Calu3 (cell line): ENCODE measurements at regions not wholly inside any gene's neighbourhood (a gene's known extent, or its start where the extent isn't known, plus 50 kb on each side); places are given as distances from the start of the nearest gene placed in this dataset.

ENCODE experiments used
- BruUV-seq: library from RNA; stranded (reverse); fragments of 400-500 nt; replicated peaks from 2 replicates; lab custom pipeline; 2021; lab: Mats Ljungman, UMichigan
- CTCF ChIA-PET: fragments of 300-600 bp; sonication (Branson Sonifier 250); formaldehyde crosslinking; loops from one replicate; lab custom pipeline; 2022; ENCODE audit warnings: antibody characterized with exemption; lab: Charles Lee
- DNase-seq: peaks from one replicate; pipeline ENCODE4 v3.0.0; 2022
- H3K27ac Mint-ChIP-seq: one replicate; pipeline ENCODE4 v1.8.0; 2022; ENCODE audit warnings: mixed read lengths; ENCODE audit not compliant: unreplicated experiment
- H3K27me3 Mint-ChIP-seq: one replicate; pipeline ENCODE4 v1.8.0; 2022; ENCODE audit warnings: mixed read lengths; ENCODE audit not compliant: unreplicated experiment
- H3K36me3 Mint-ChIP-seq: one replicate; pipeline ENCODE4 v1.8.0; 2022; ENCODE audit warnings: mild to moderate bottlenecking, moderate library complexity, mixed read lengths; ENCODE audit not compliant: insufficient read depth, unreplicated experiment
- H3K4me1 Mint-ChIP-seq: one replicate; pipeline ENCODE4 v1.8.0; 2022; ENCODE audit warnings: mild to moderate bottlenecking, low read depth, mixed read lengths; ENCODE audit not compliant: unreplicated experiment
- H3K4me3 Mint-ChIP-seq: one replicate; pipeline ENCODE4 v1.8.0; 2022; ENCODE audit warnings: mild to moderate bottlenecking, low read depth, moderate library complexity, mixed read lengths; ENCODE audit not compliant: unreplicated experiment
- H3K9me3 Mint-ChIP-seq: one replicate; pipeline ENCODE4 v1.8.0; 2022; ENCODE audit warnings: low read depth, mixed read lengths; ENCODE audit not compliant: unreplicated experiment
- intact Hi-C: fragments of 100-400 bp; cut with micrococcal nuclease; formaldehyde crosslinking; loops from one replicate; pipeline ENCODE4 v1.10.0; 2022; ENCODE audit not compliant: unreplicated experiment
- TF ChIP-seq, protein P1 (sequence below): fragments of 200-600 bp; IDR thresholded peaks from one replicate; pipeline ENCODE4 v1.8.0; 2022; ENCODE audit warnings: antibody characterized with exemption; ENCODE audit not compliant: unreplicated experiment

DNA sequence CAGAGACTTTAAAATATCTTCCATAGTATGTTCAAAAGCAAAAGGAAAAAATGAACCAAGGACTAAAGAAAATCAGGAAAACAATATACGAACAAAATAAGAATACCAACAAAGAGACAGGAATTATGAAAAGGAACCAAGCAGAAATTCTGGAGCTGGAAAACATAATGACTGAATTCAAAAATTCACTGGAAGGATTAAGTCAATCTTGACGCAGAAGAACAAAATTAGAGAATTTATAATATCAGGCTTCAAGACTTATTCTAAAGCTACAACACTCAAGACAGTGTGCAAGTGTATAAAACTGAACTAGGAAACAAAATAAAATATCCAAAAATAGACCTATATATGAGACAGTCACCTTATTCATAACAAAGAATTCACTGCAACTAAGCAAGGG lies 56.9 kb upstream of the GYPC start:
- no peaks in the 10 kb centered on the region for H3K36me3 Mint-ChIP-seq
- H3K27ac Mint-ChIP-seq = no peak overlapping the region
- CTCF ChIA-PET = no interaction called here
- peaks cover 13% of the 10 kb centered on the region for H3K9me3 Mint-ChIP-seq
- no peak overlapping the region for H3K4me3 Mint-ChIP-seq
- no peaks in the 10 kb centered on the region for H3K4me1 Mint-ChIP-seq
- no peak for DNase-seq
- H3K27me3 Mint-ChIP-seq = no peaks in the 10 kb centered on the region
- TF ChIP-seq, protein P1, sequence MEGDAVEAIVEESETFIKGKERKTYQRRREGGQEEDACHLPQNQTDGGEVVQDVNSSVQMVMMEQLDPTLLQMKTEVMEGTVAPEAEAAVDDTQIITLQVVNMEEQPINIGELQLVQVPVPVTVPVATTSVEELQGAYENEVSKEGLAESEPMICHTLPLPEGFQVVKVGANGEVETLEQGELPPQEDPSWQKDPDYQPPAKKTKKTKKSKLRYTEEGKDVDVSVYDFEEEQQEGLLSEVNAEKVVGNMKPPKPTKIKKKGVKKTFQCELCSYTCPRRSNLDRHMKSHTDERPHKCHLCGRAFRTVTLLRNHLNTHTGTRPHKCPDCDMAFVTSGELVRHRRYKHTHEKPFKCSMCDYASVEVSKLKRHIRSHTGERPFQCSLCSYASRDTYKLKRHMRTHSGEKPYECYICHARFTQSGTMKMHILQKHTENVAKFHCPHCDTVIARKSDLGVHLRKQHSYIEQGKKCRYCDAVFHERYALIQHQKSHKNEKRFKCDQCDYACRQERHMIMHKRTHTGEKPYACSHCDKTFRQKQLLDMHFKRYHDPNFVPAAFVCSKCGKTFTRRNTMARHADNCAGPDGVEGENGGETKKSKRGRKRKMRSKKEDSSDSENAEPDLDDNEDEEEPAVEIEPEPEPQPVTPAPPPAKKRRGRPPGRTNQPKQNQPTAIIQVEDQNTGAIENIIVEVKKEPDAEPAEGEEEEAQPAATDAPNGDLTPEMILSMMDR = no peak
- no TSS peak for BruUV-seq
- intact Hi-C loops = no loop called here

DNA sequence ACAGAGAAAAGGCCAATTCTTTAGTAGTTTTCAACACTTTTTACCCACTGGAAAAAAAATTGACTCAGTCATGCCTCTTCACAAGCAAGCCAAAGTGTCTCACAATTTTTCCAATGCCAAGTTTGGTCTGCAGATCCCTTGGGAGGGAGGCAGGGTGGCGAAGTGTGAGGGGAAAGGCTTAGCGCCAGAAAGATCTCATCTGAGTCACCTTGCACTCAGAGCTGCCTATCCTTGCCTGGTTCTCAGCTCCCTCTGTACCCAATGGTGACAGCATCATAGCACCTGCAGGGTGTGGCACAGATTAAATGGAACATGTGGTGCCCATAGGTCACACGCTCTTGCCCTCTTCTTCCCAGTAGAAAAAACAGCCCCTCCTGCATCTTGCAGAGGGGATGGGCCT lies 55.2 kb upstream of the GYPC start:
- TF ChIP-seq, protein P1 = no peak
- Mint-ChIP-seq H3K27ac (no peak overlapping the region), H3K9me3 (peaks cover 19% of the 10 kb centered on the region), H3K4me3 (no peak overlapping the region), H3K27me3 (no peaks in the 10 kb centered on the region), H3K4me1 (no peaks in the 10 kb centered on the region), H3K36me3 (no peaks in the 10 kb centered on the region)
- no TSS peak for BruUV-seq
- intact Hi-C loops = no loop called here
- CTCF ChIA-PET = no interaction called here
- no peak for DNase-seq

- H3K9me3 Mint-ChIP-seq = peaks cover 19% of the 10 kb centered on the region
- no peaks in the 10 kb centered on the region for H3K4me1 Mint-ChIP-seq
- BruUV-seq = no TSS peak
- H3K27ac Mint-ChIP-seq = no peak overlapping the region
- H3K27me3 Mint-ChIP-seq = no peaks in the 10 kb centered on the region
- no peak for DNase-seq
- TF ChIP-seq, protein P1 = no peak
- H3K36me3 Mint-ChIP-seq = no peaks in the 10 kb centered on the region
- intact Hi-C loops = no loop called here
- CTCF ChIA-PET = no interaction called here
- no peak overlapping the region for H3K4me3 Mint-ChIP-seq
These were observed 53.6 kb upstream of the GYPC start for GRCh38 chr2:126602334-126602733.
